Ovary (tissue), 3 donors: ENCODE measurements at regions not wholly inside any gene's neighbourhood (a gene's known extent, or its start where the extent isn't known, plus 50 kb on each side); places are given as distances from the start of the nearest gene placed in this dataset.

Experiments
- POLR2A ChIP-seq: fragments of 450-650 bp; IDR thresholded peaks from one replicate; pipeline ENCODE4 v1.6.1; 2017; ENCODE audit warnings: antibody characterized with exemption, mild to moderate bottlenecking, moderate library complexity
- TF ChIP-seq, protein P1 (sequence below), 3 donors: fragments of 450-650 bp in 2 of 3; fragments of 200-600 bp in 1 of 3; IDR thresholded peaks; one replicate each; pipeline versions ENCODE4 v1.5.1 to v1.8.0; 2016 to 2022; ENCODE audit warnings: antibody characterized with exemption in 3 of 3, mild to moderate bottlenecking in 1 of 3
- donor health status: DM: no; HTN: no; CAD: no.

- TF ChIP-seq, protein P1, sequence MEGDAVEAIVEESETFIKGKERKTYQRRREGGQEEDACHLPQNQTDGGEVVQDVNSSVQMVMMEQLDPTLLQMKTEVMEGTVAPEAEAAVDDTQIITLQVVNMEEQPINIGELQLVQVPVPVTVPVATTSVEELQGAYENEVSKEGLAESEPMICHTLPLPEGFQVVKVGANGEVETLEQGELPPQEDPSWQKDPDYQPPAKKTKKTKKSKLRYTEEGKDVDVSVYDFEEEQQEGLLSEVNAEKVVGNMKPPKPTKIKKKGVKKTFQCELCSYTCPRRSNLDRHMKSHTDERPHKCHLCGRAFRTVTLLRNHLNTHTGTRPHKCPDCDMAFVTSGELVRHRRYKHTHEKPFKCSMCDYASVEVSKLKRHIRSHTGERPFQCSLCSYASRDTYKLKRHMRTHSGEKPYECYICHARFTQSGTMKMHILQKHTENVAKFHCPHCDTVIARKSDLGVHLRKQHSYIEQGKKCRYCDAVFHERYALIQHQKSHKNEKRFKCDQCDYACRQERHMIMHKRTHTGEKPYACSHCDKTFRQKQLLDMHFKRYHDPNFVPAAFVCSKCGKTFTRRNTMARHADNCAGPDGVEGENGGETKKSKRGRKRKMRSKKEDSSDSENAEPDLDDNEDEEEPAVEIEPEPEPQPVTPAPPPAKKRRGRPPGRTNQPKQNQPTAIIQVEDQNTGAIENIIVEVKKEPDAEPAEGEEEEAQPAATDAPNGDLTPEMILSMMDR (IDR thresholded peaks at IDR 0.05): no peak
- no peak for TF ChIP-seq POLR2A
Measured at GRCh38 chr3:11908981-11909698, 62.5 kb upstream of the TAMM41 start.
